HCT116 (cell line): ENCODE measurements at regions not wholly inside any gene's neighbourhood (a gene's known extent, or its start where the extent isn't known, plus 50 kb on each side); places are given as distances from the start of the nearest gene placed in this dataset.

Source experiments
- ATAC-seq: fragments of 200-7000 bp; cut with Tn5 transposase; 2 replicates; pipeline ENCODE4 v1.9.1; 2020; ENCODE audit warnings: mild to moderate bottlenecking, moderate library complexity
- BruUV-seq: library from RNA; stranded (reverse); fragments of 400-500 nt; replicated peaks from 2 replicates; lab custom pipeline; 2021; lab: Mats Ljungman, UMichigan
- CTCF ChIA-PET: fragments of 300-600 bp; sonication (Branson Sonifier 250); formaldehyde crosslinking; loops from one replicate; lab custom pipeline; 2021; ENCODE audit warnings: antibody characterized with exemption; lab: Charles Lee
- POLR2A ChIA-PET: fragments of 300-600, 350-600 bp; sonication (Branson Sonifier 250); formaldehyde crosslinking; loops from one replicate; lab custom pipeline; 2021; ENCODE audit warnings: antibody characterized with exemption; lab: Charles Lee
- RAD21 ChIA-PET, 2 experiments: fragments of 300-600 bp; sonication (Branson Sonifier 250); formaldehyde crosslinking; loops; one replicate each; lab custom pipeline; 2023; ENCODE audit warnings: low total read pairs in 2 of 2; ENCODE audit not compliant: uncharacterized antibody in 2 of 2, unreplicated experiment in 2 of 2, low non-redundant PET in 1 of 2; lab: Charles Lee
- DNase-seq: peaks from one replicate; pipeline ENCODE4 v3.0.0-alpha.2; 2010; ENCODE audit warnings: low read depth, low spot score
- H2AFZ ChIP-seq: fragments of 200-600 bp; shearing (Covaris generic), sonication (generic); 2 replicates; pipeline ENCODE4 v1.6.1; 2017; ENCODE audit warnings: low read depth, mixed run types, mixed read lengths, antibody characterized with exemption, low read length; ENCODE audit not compliant: poor library complexity, severe bottlenecking
- H3K27ac ChIP-seq: 2 replicates; pipeline ENCODE4 v1.5.1; 2012; ENCODE audit warnings: low read depth, low read length
- H3K27me3 ChIP-seq: fragments of 200-600 bp; sonication (generic); 2 replicates; pipeline ENCODE4 v1.6.1; 2016; ENCODE audit warnings: mixed run types, low read length, mixed read lengths; ENCODE audit not compliant: insufficient read depth
- H3K36me3 ChIP-seq, 2 experiments: fragments of 200-500 bp in 1 of 2; fragments of 200-600 bp in 1 of 2; sonication (Bioruptor generic) in 1 of 2; sonication (generic) in 1 of 2; 2 replicates each; pipeline versions ENCODE4 v1.5.1 to v1.6.1; 2014 to 2016; ENCODE audit warnings: low read length in 2 of 2, inconsistent platforms in 1 of 2, mixed read lengths in 1 of 2, mixed run types in 1 of 2; ENCODE audit not compliant: insufficient read depth in 2 of 2, control insufficient read depth in 1 of 2
- H3K4me1 ChIP-seq, 2 experiments: fragments of 200-600 bp in 1 of 2; sonication (generic) in 1 of 2; 2 replicates each; pipeline versions ENCODE4 v1.5.1 to v1.6.1; 2012 to 2017; ENCODE audit warnings: low read length in 2 of 2, inconsistent platforms in 1 of 2, mild to moderate bottlenecking in 1 of 2, mixed read lengths in 1 of 2, mixed run types in 1 of 2, moderate library complexity in 1 of 2; ENCODE audit not compliant: insufficient read depth in 2 of 2, control insufficient read depth in 1 of 2
- H3K4me2 ChIP-seq: fragments of 200-600 bp; sonication (generic); 2 replicates; pipeline ENCODE4 v1.6.1; 2017; ENCODE audit warnings: mixed run types, low read length, mixed read lengths
- H3K4me3 ChIP-seq, 2 experiments: fragments of 200-600 bp in 1 of 2; sonication (generic) in 1 of 2; replicated peaks in 1 of 2; 2 replicates each; pipeline ENCODE4 v1.5.1; 2011 to 2016; ENCODE audit warnings: low read length in 2 of 2, control low read depth in 1 of 2, low read depth in 1 of 2, mild to moderate bottlenecking in 1 of 2, mixed read lengths in 1 of 2, mixed run types in 1 of 2
- H3K79me2 ChIP-seq: fragments of 200-600 bp; sonication (generic); 2 replicates; pipeline ENCODE4 v1.6.1; 2017; ENCODE audit warnings: mild to moderate bottlenecking, mixed run types, low read length, moderate library complexity, mixed read lengths; ENCODE audit not compliant: insufficient read depth
- H3K9ac ChIP-seq: fragments of 200-600 bp; sonication (generic); 2 replicates; pipeline ENCODE4 v1.6.1; 2016; ENCODE audit warnings: low read length, mixed read lengths
- H3K9me2 ChIP-seq: fragments of 200-600 bp; sonication (generic), shearing (Covaris generic); 2 replicates; pipeline ENCODE4 v1.6.1; 2017; ENCODE audit warnings: mixed run types, mild to moderate bottlenecking, moderate library complexity; ENCODE audit not compliant: insufficient read depth
- H3K9me3 ChIP-seq, 2 experiments: fragments of 200-500 bp in 1 of 2; fragments of 200-600 bp in 1 of 2; sonication (Bioruptor generic) in 1 of 2; sonication (generic) in 1 of 2; 2 replicates each; pipeline ENCODE4 v1.6.1; 2014 to 2017; ENCODE audit warnings: low read length in 2 of 2, mixed read lengths in 2 of 2, inconsistent platforms in 1 of 2, low read depth in 1 of 2, mild to moderate bottlenecking in 1 of 2, mixed run types in 1 of 2, moderate library complexity in 1 of 2; ENCODE audit not compliant: control insufficient read depth in 1 of 2, insufficient read depth in 1 of 2
- H4K20me1 ChIP-seq: fragments of 200-600 bp; sonication (generic), shearing (Covaris generic); 2 replicates; pipeline ENCODE4 v1.6.1; 2017; ENCODE audit warnings: mixed run types, mild to moderate bottlenecking, moderate library complexity; ENCODE audit not compliant: insufficient read depth
- EGR1 ChIP-seq: IDR thresholded peaks from 2 replicates; pipeline ENCODE4 v1.6.1; 2012; ENCODE audit warnings: low read depth
- ELF1 ChIP-seq: IDR thresholded peaks from 2 replicates; pipeline ENCODE4 v1.6.1; 2012; ENCODE audit warnings: low read depth, borderline replicate concordance
- EZH2 ChIP-seq: fragments of 200-600 bp; sonication (generic); IDR thresholded peaks from 2 replicates; pipeline ENCODE4 v1.6.1; 2017; ENCODE audit warnings: antibody characterized with exemption, mixed run types
- EZH2phosphoT487 ChIP-seq: fragments of 200-600 bp; IDR thresholded peaks from 2 replicates; pipeline ENCODE4 v1.6.1; 2018; ENCODE audit warnings: antibody characterized with exemption, borderline replicate concordance
- FOSL1 ChIP-seq: IDR thresholded peaks from 2 replicates; pipeline ENCODE4 v1.6.1; 2012; ENCODE audit warnings: low read depth
- JUND ChIP-seq: IDR thresholded peaks from 2 replicates; pipeline ENCODE4 v1.6.1; 2012
- MAX ChIP-seq: IDR thresholded peaks from 2 replicates; pipeline ENCODE4 v1.6.1; 2012
- POLR2AphosphoS5 ChIP-seq: IDR thresholded peaks from 2 replicates; pipeline ENCODE4 v1.6.1; 2011; ENCODE audit warnings: mild to moderate bottlenecking, low read depth, low read length, moderate library complexity
- TCF7L2 ChIP-seq: IDR thresholded peaks from 2 replicates; pipeline ENCODE4 v1.7.0; 2011; ENCODE audit warnings: borderline replicate concordance, inconsistent platforms; ENCODE audit not compliant: insufficient read depth, insufficient read length; ENCODE audit errors: extremely low read depth
- YY1 ChIP-seq: IDR thresholded peaks from 2 replicates; pipeline ENCODE4 v1.6.1; 2011; ENCODE audit warnings: low read length, low read depth, moderate library complexity, mild to moderate bottlenecking; ENCODE audit not compliant: insufficient replicate concordance; ENCODE audit errors: extremely low read depth
- ZFX ChIP-seq: fragments of 450-650 bp; IDR thresholded peaks from 2 replicates; pipeline ENCODE4 v1.6.1; 2017
- intact Hi-C: fragments of 100-400 bp; cut with micrococcal nuclease; formaldehyde crosslinking; loops from 2 replicates; pipeline ENCODE4 v1.10.0; 2022
- TF ChIP-seq, protein P1 (sequence below): IDR thresholded peaks from 2 replicates; pipeline ENCODE4 v1.6.1; 2011; ENCODE audit warnings: mild to moderate bottlenecking, low read length, moderate library complexity; ENCODE audit not compliant: insufficient replicate concordance; ENCODE audit errors: extremely low read depth

DNA sequence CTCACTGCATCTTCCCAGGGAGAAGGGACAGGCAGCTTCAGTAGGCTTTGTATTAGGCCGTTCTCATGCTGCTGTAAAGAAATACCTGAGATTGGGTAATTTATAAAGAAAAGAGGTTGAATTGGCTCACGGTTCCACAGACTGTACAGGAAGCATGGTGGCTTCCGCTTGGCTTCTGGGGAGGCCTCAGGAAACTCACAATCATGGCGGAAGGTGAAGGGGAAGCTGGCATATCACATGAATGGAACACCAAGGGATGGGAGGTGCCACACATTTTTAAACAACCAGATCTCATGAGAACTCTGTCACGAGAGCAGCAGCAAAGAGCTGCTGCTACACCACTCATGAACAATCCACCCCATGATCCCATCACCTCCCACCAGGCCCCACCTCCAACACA lies 182.2 kb upstream of the SFSWAP start (continued):
- TF ChIP-seq, protein P1, sequence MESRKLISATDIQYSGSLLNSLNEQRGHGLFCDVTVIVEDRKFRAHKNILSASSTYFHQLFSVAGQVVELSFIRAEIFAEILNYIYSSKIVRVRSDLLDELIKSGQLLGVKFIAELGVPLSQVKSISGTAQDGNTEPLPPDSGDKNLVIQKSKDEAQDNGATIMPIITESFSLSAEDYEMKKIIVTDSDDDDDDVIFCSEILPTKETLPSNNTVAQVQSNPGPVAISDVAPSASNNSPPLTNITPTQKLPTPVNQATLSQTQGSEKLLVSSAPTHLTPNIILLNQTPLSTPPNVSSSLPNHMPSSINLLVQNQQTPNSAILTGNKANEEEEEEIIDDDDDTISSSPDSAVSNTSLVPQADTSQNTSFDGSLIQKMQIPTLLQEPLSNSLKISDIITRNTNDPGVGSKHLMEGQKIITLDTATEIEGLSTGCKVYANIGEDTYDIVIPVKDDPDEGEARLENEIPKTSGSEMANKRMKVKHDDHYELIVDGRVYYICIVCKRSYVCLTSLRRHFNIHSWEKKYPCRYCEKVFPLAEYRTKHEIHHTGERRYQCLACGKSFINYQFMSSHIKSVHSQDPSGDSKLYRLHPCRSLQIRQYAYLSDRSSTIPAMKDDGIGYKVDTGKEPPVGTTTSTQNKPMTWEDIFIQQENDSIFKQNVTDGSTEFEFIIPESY, result no peak

- no peaks in the 10 kb centered on the region for H4K20me1 ChIP-seq
- H3K79me2 ChIP-seq, result no peaks in the 10 kb centered on the region
- DNase-seq, result no peak
- CTCF ChIA-PET, result no interaction called here
- no peak overlapping the region for H3K4me2 ChIP-seq
- no peaks in the 10 kb centered on the region for H3K9me3 ChIP-seq
- no peaks in the 10 kb centered on the region for H3K9me2 ChIP-seq
- no peak overlapping the region for H3K4me3 ChIP-seq
- no TSS peak for BruUV-seq
- H3K4me1 ChIP-seq, result no peaks in the 10 kb centered on the region
- H3K27ac ChIP-seq, result no peak overlapping the region
- H3K9ac ChIP-seq, result no peak overlapping the region
- peaks cover 28% of the 10 kb centered on the region for H3K27me3 ChIP-seq
- H3K36me3 ChIP-seq, result no peaks in the 10 kb centered on the region
- intact Hi-C loops, result no loop called here
- POLR2A ChIA-PET, result no interaction called here
- TF ChIP-seq EZH2phosphoT487, result no peak
- H2AFZ ChIP-seq, result no peak overlapping the region
- RAD21 ChIA-PET, result no interaction called here
- ATAC-seq, result no peak
These were observed 181.5 kb upstream of the SFSWAP start for GRCh38 chr12:131529196-131530040.

GRCh38 chr12:131530041-131530332 lies 180.9 kb upstream of the SFSWAP start:
- Histone ChIP-seq H3K9me2 (no peaks in the 10 kb centered on the region), H4K20me1 (no peaks in the 10 kb centered on the region), H3K79me2 (no peaks in the 10 kb centered on the region), H3K27me3 (peaks cover 22% of the 10 kb centered on the region), H3K4me1 (no peaks in the 10 kb centered on the region), H3K4me2 (no peak overlapping the region), H3K27ac (no peak overlapping the region), H3K9ac (no peak overlapping the region), H3K36me3 (no peaks in the 10 kb centered on the region), H3K9me3 (no peaks in the 10 kb centered on the region), H3K4me3 (no peak overlapping the region), H2AFZ (no peak overlapping the region)
- no peak for DNase-seq
- TF ChIP-seq EGR1, result no peak
- no peak for TF ChIP-seq YY1
- no peak for TF ChIP-seq MAX
- TF ChIP-seq FOSL1, result no peak
- TF ChIP-seq JUND, result no peak
- TF ChIP-seq POLR2AphosphoS5, result no peak
- TF ChIP-seq EZH2, result no peak
- no peak for TF ChIP-seq ZFX
- TF ChIP-seq TCF7L2, result no peak
- TF ChIP-seq, protein P1, result no peak
- no peak for TF ChIP-seq EZH2phosphoT487
- TF ChIP-seq ELF1, result no peak
- ChIA-PET CTCF (no interaction called here), RAD21 (no interaction called here), POLR2A (no interaction called here)
- intact Hi-C loops, result no loop called here
- no TSS peak for BruUV-seq
- no peak for ATAC-seq
